ENCODE measurements at regions not wholly inside any gene's neighbourhood (a gene's known extent, or its start where the extent isn't known, plus 50 kb on each side); places are given as distances from the start of the nearest gene placed in this dataset.

GRCh38 chr3:6266135-6266534 lies 594.8 kb upstream of the GRM7 start:
- Histone ChIP-seq H3K9me3 (ENCODE audit: insufficient read depth, low read depth, low read length) (no peaks in the 10 kb centered on the region), H3K4me1 (ENCODE audit: insufficient read depth, low read length) (no peaks in the 10 kb centered on the region), H3K4me3 (ENCODE audit: insufficient read depth, low read depth, low read length) (no peak overlapping the region), H3K27ac (ENCODE audit: low read depth, low read length) (no peak overlapping the region), H3K79me2 (ENCODE audit: insufficient read depth, low read length) (no peaks in the 10 kb centered on the region), H3K36me3 (ENCODE audit: insufficient read depth, low read length) (no peaks in the 10 kb centered on the region), H2AFZ (ENCODE audit: low read depth, low read length) (no peak overlapping the region), H3K27me3 (ENCODE audit: insufficient read depth, low read length) (no peaks in the 10 kb centered on the region), H3K4me2 (ENCODE audit: low read length) (no peak overlapping the region), H3K9ac (ENCODE audit: low read length) (no peak overlapping the region), H4K20me1 (ENCODE audit: insufficient read depth, low read length) (no peaks in the 10 kb centered on the region)
- Mint-ChIP-seq H3K27me3 (ENCODE audit: low read depth, unreplicated experiment) (no peaks in the 10 kb centered on the region), H3K27ac (ENCODE audit: unreplicated experiment) (no peak overlapping the region), H3K9me3 (ENCODE audit: unreplicated experiment) (peaks cover 7% of the 10 kb centered on the region), H3K4me1 (ENCODE audit: low read depth, unreplicated experiment) (no peaks in the 10 kb centered on the region), H3K36me3 (ENCODE audit: low read depth, unreplicated experiment) (no peaks in the 10 kb centered on the region), H3K4me3 (ENCODE audit: unreplicated experiment) (no peak overlapping the region)
- FAIRE-seq (no peak), DNase-seq (ENCODE audit: low read depth) (no peak)
- no peak for TF ChIP-seq CTCF (IDR thresholded peaks at IDR 0.05; ENCODE audit: insufficient read depth, low read depth, low read length)
- no peak for TF ChIP-seq EZH2 (IDR thresholded peaks at IDR 0.05; ENCODE audit: insufficient read depth, low read length)

DNA sequence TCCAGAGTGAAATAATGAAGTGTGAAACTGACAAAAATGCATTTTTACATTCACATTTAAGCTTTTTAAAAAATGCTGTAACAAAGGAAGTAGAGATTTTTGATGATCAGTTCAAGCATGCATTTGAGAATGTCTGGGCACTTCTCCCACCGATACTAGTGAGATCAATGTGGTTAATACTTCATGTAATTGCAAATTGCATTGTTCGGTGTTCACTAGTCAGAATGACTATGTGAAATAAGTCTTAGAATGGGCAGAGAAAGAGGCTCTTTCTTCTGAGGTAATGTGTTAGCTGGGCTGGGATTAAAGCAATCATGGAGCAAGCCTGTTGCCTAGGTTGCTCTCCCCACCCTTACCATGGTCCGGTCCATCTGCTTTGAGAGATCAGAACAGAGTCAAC lies 587.0 kb upstream of the GRM7 start:
- Histone ChIP-seq H3K4me2 (ENCODE audit: low read length) (no peak overlapping the region), H3K79me2 (ENCODE audit: insufficient read depth, low read length) (no peaks in the 10 kb centered on the region), H3K27ac (ENCODE audit: low read depth, low read length) (no peak overlapping the region), H4K20me1 (ENCODE audit: insufficient read depth, low read length) (no peaks in the 10 kb centered on the region), H3K4me3 (ENCODE audit: insufficient read depth, low read depth, low read length) (no peak overlapping the region), H3K9ac (ENCODE audit: low read length) (no peak overlapping the region), H3K36me3 (ENCODE audit: insufficient read depth, low read length) (no peaks in the 10 kb centered on the region), H2AFZ (ENCODE audit: low read depth, low read length) (no peak overlapping the region), H3K27me3 (ENCODE audit: insufficient read depth, low read length) (no peaks in the 10 kb centered on the region), H3K4me1 (ENCODE audit: insufficient read depth, low read length) (no peaks in the 10 kb centered on the region), H3K9me3 (ENCODE audit: insufficient read depth, low read depth, low read length) (peaks cover 2% of the 10 kb centered on the region)
- no peak for DNase-seq (ENCODE audit: low read depth)
- no peak overlapping the region for H3K27ac Mint-ChIP-seq (ENCODE audit: unreplicated experiment)
- TF ChIP-seq CTCF (IDR thresholded peaks at IDR 0.05; ENCODE audit: insufficient read depth, low read depth, low read length) = no peak
- TF ChIP-seq EZH2 (IDR thresholded peaks at IDR 0.05; ENCODE audit: insufficient read depth, low read length) = no peak
- H3K36me3 Mint-ChIP-seq (ENCODE audit: low read depth, unreplicated experiment) = no peaks in the 10 kb centered on the region
- no peak overlapping the region for H3K4me3 Mint-ChIP-seq (ENCODE audit: unreplicated experiment)
- peaks cover 10% of the 10 kb centered on the region for H3K9me3 Mint-ChIP-seq (ENCODE audit: unreplicated experiment)
- no peaks in the 10 kb centered on the region for H3K4me1 Mint-ChIP-seq (ENCODE audit: low read depth, unreplicated experiment)
- H3K27me3 Mint-ChIP-seq (ENCODE audit: low read depth, unreplicated experiment) = no peaks in the 10 kb centered on the region
- no peak for FAIRE-seq

DNA sequence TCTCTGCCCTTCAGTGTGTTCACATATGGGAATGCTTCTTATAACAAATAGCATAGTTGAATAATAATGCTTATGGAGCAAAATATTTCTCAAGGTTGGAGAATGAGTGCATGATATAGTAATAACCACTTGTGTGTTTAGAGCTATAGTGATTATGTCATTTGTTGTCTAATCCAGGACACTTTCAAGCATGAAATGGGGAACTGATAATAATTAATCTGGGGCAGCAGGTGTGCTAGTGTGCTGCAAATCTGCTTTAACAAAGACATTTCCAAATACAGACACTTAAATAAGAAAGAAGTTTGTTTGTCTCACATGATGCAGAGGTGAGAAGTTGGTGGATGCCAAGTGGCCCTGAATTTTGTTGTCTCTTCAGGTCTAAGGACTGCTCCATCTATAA lies 579.3 kb upstream of the GRM7 start:
- TF ChIP-seq CTCF (IDR thresholded peaks at IDR 0.05; ENCODE audit: insufficient read depth, low read depth, low read length) (no peak), EZH2 (IDR thresholded peaks at IDR 0.05; ENCODE audit: insufficient read depth, low read length) (no peak)
- H3K9me3 ChIP-seq (ENCODE audit: insufficient read depth, low read depth, low read length) = peaks cover 4% of the 10 kb centered on the region
- Mint-ChIP-seq H3K4me3 (ENCODE audit: unreplicated experiment) (no peak overlapping the region), H3K4me1 (ENCODE audit: low read depth, unreplicated experiment) (peaks cover 2% of the 10 kb centered on the region), H3K36me3 (ENCODE audit: low read depth, unreplicated experiment) (no peaks in the 10 kb centered on the region), H3K27ac (ENCODE audit: unreplicated experiment) (no peak overlapping the region), H3K9me3 (ENCODE audit: unreplicated experiment) (peaks cover 1% of the 10 kb centered on the region), H3K27me3 (ENCODE audit: low read depth, unreplicated experiment) (no peaks in the 10 kb centered on the region)
- no peak overlapping the region for H3K27ac ChIP-seq (ENCODE audit: low read depth, low read length)
- no peak overlapping the region for H3K4me3 ChIP-seq (ENCODE audit: insufficient read depth, low read depth, low read length)
- H3K36me3 ChIP-seq (ENCODE audit: insufficient read depth, low read length) = no peaks in the 10 kb centered on the region
- H3K79me2 ChIP-seq (ENCODE audit: insufficient read depth, low read length) = no peaks in the 10 kb centered on the region
- no peaks in the 10 kb centered on the region for H3K27me3 ChIP-seq (ENCODE audit: insufficient read depth, low read length)
- H2AFZ ChIP-seq (ENCODE audit: low read depth, low read length) = no peak overlapping the region
- H3K4me2 ChIP-seq (ENCODE audit: low read length) = no peak overlapping the region
- H3K4me1 ChIP-seq (ENCODE audit: insufficient read depth, low read length) = no peaks in the 10 kb centered on the region
- no peak overlapping the region for H3K9ac ChIP-seq (ENCODE audit: low read length)
- no peak for DNase-seq (ENCODE audit: low read depth)
- FAIRE-seq = no peak
- H4K20me1 ChIP-seq (ENCODE audit: insufficient read depth, low read length) = no peaks in the 10 kb centered on the region
